ENCODE measurements at regions not wholly inside any gene's neighbourhood (a gene's known extent, or its start where the extent isn't known, plus 50 kb on each side); places are given as distances from the start of the nearest gene placed in this dataset.

DNA sequence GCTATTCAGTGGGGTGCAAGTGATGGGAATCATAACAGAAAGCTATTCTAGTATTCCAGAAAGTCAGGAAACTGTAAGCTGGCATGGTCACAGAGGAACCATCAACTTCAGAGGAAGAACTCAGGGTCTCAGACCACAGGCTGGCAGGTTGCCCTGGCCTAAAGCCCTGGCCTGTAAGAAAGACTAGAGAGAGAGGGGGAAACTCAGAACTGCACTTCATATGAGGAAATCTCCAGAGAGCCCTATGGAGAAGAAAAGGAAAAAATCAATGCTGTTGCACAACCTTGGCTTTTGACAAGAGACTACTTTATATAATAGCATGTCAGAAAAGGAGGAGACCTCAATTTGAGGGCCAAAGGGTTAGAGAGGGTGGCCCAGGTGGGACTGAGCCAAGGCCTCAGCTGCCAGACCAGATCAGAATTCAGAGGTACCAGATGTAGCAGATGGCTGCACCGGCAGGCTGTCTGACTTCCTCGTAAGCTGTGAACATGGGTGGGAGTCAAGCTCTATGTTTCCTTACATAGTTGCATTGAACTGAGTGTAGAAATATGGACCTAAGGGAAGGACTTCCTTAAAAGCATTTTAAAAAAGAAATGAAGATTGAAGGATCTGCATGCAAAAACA, 333.8 kb downstream of the PDCD6IP start:
- TF ChIP-seq, protein P1, sequence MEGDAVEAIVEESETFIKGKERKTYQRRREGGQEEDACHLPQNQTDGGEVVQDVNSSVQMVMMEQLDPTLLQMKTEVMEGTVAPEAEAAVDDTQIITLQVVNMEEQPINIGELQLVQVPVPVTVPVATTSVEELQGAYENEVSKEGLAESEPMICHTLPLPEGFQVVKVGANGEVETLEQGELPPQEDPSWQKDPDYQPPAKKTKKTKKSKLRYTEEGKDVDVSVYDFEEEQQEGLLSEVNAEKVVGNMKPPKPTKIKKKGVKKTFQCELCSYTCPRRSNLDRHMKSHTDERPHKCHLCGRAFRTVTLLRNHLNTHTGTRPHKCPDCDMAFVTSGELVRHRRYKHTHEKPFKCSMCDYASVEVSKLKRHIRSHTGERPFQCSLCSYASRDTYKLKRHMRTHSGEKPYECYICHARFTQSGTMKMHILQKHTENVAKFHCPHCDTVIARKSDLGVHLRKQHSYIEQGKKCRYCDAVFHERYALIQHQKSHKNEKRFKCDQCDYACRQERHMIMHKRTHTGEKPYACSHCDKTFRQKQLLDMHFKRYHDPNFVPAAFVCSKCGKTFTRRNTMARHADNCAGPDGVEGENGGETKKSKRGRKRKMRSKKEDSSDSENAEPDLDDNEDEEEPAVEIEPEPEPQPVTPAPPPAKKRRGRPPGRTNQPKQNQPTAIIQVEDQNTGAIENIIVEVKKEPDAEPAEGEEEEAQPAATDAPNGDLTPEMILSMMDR (IDR thresholded peaks at IDR 0.05) = no peak
- TF ChIP-seq EZH2 (IDR thresholded peaks at IDR 0.05; ENCODE audit: borderline replicate concordance, insufficient read depth, low read depth, low read length, poor library complexity, severe bottlenecking) = no peak
